GM12878 (cell line): ENCODE measurements at regions not wholly inside any gene's neighbourhood (a gene's known extent, or its start where the extent isn't known, plus 50 kb on each side); places are given as distances from the start of the nearest gene placed in this dataset.

Experiments
- ATAC-seq: fragments of 200-7000 bp; cut with Tn5 transposase; 3 replicates; pipeline ENCODE4 v1.9.1; 2020; ENCODE audit warnings: mild to moderate bottlenecking, moderate library complexity
- BruUV-seq: library from RNA; stranded (reverse); fragments of 400-500 nt; replicated peaks from 2 replicates; lab custom pipeline; 2021; lab: Mats Ljungman, UMichigan
- CTCF ChIA-PET: fragments of 300-600 bp; sonication (Branson Sonifier 250); formaldehyde crosslinking; extraction: SDS; loops from one replicate; lab custom pipeline; 2021; ENCODE audit warnings: inconsistent platforms; lab: Yijun Ruan, JAX
- POLR2A ChIA-PET: fragments of 350-600 bp; formaldehyde crosslinking; extraction: SDS; loops from one replicate; lab custom pipeline; 2021; ENCODE audit warnings: inconsistent platforms; lab: Charles Lee
- RAD21 ChIA-PET: fragments of 300-600 bp; sonication (Branson Sonifier 250); formaldehyde crosslinking; loops from one replicate; lab custom pipeline; 2023; ENCODE audit warnings: antibody characterized with exemption; ENCODE audit not compliant: unreplicated experiment; lab: Charles Lee
- SMC1A ChIA-PET: fragments of 300-600 bp; sonication (Branson Sonifier 250); formaldehyde crosslinking; loops from one replicate; lab custom pipeline; 2023; ENCODE audit not compliant: unreplicated experiment, uncharacterized antibody; lab: Charles Lee
- DNase-seq: peaks from one replicate; pipeline ENCODE4 v3.0.0-alpha.2; 2011; ENCODE audit warnings: low read depth, low spot score
- FAIRE-seq: peaks from 3 replicates; lab custom pipeline; 2011; peaks lifted over from hg19 to GRCh38; lab: Jason Lieb, UNC
- H2AFZ ChIP-seq: 2 replicates; pipeline ENCODE4 v1.6.0; 2011; ENCODE audit warnings: low read depth, low read length, control low read depth; ENCODE audit not compliant: control insufficient read depth
- H3K27ac ChIP-seq: 2 replicates; pipeline ENCODE4 v1.5.1; 2011; ENCODE audit warnings: control low read depth; ENCODE audit not compliant: control insufficient read depth, insufficient read depth
- H3K27me3 ChIP-seq, 2 experiments: replicated peaks in 1 of 2; 2 replicates each; pipeline versions ENCODE4 v1.6.0 to v1.6.1; 2011; ENCODE audit warnings: low read length in 1 of 2; ENCODE audit not compliant: control insufficient read depth in 2 of 2, insufficient read depth in 2 of 2
- H3K36me3 ChIP-seq, 2 experiments: 2 replicates each; pipeline ENCODE4 v1.5.1; 2011; ENCODE audit warnings: low read length in 1 of 2; ENCODE audit not compliant: control insufficient read depth in 2 of 2, insufficient read depth in 2 of 2
- H3K4me1 ChIP-seq: 2 replicates; pipeline ENCODE4 v1.6.1; 2011; ENCODE audit warnings: mild to moderate bottlenecking, low read length, moderate library complexity, mixed read lengths; ENCODE audit not compliant: control insufficient read depth, insufficient read depth
- H3K4me2 ChIP-seq: 2 replicates; pipeline ENCODE4 v1.6.0; 2011; ENCODE audit warnings: control low read depth; ENCODE audit not compliant: control insufficient read depth, insufficient read depth
- H3K4me3 ChIP-seq: fragments of 200-600 bp; sonication (generic); 2 replicates; pipeline ENCODE4 v1.5.1; 2016
- H3K79me2 ChIP-seq: 2 replicates; pipeline ENCODE4 v1.6.0; 2011; ENCODE audit warnings: low read length; ENCODE audit not compliant: control insufficient read depth, insufficient read depth
- H3K9ac ChIP-seq: 2 replicates; pipeline ENCODE4 v1.8.0; 2011; ENCODE audit warnings: low read length, control low read depth, mixed read lengths; ENCODE audit not compliant: control insufficient read depth, insufficient read depth
- H3K9me3 ChIP-seq: replicated peaks from 3 replicates; pipeline ENCODE4 v1.5.1; 2011; ENCODE audit warnings: mild to moderate bottlenecking, low read length; ENCODE audit not compliant: control insufficient read depth, insufficient read depth
- H4K20me1 ChIP-seq: 2 replicates; pipeline ENCODE4 v1.6.0; 2011; ENCODE audit not compliant: control insufficient read depth, insufficient read depth
- BCL11A ChIP-seq: IDR thresholded peaks from 2 replicates; pipeline ENCODE4 v1.6.1; 2011; ENCODE audit warnings: low read depth, low read length
- CHD4 ChIP-seq: fragments of 200-600 bp; sonication (generic); IDR thresholded peaks from 2 replicates; pipeline ENCODE4 v1.6.1; 2016; ENCODE audit warnings: mild to moderate bottlenecking
- IKZF1 ChIP-seq: fragments of 450-650 bp; conservative IDR thresholded peaks from 2 replicates; pipeline ENCODE4 v1.6.1; 2017; ENCODE audit warnings: antibody characterized with exemption, mild to moderate bottlenecking
- MTA3 ChIP-seq: IDR thresholded peaks from 2 replicates; pipeline ENCODE4 v1.6.1; 2012; ENCODE audit warnings: low read length, inconsistent platforms, borderline replicate concordance
- NR2C2 ChIP-seq: IDR thresholded peaks from 2 replicates; pipeline ENCODE4 v1.6.1; 2011; ENCODE audit warnings: borderline replicate concordance, low read depth; ENCODE audit not compliant: control insufficient read depth, insufficient read length
- PML ChIP-seq: IDR thresholded peaks from 2 replicates; pipeline ENCODE4 v1.6.1; 2012; ENCODE audit warnings: low read length, inconsistent platforms
- POLR2A ChIP-seq: IDR thresholded peaks from 2 replicates; pipeline ENCODE4 v1.6.1; 2011; ENCODE audit warnings: low read depth, mild to moderate bottlenecking, low read length
- SIN3A ChIP-seq: IDR thresholded peaks from 2 replicates; pipeline ENCODE4 v1.6.1; 2012; ENCODE audit warnings: low read depth, low read length, improper control_type of control experiment
- SP1 ChIP-seq: IDR thresholded peaks from one replicate; pipeline ENCODE4 v1.6.1; 2011; ENCODE audit warnings: low read depth, low read length
- TCF12 ChIP-seq: IDR thresholded peaks from 2 replicates; pipeline ENCODE4 v1.6.1; 2011; ENCODE audit warnings: low read depth, mild to moderate bottlenecking, low read length
- WGBS: methylation state at CpG from one replicate; pipeline ENCODE4 v1.1.6; 2016; ENCODE audit warnings: low lambda C conversion rate; ENCODE audit not compliant: insufficient replicate concordance, insufficient coverage; ENCODE audit errors: missing lambda C conversion rate; 5-methylcytosine and 5-hydroxymethylcytosine counted together
- in situ Hi-C: fragments of 300-500 bp; cut with MboI; formaldehyde crosslinking; loops from 9 replicates; pipeline ENCODE4 v1.14.3; 2018; ENCODE audit warnings: mixed read lengths
- intact Hi-C: fragments of 100-400 bp; cut with micrococcal nuclease; formaldehyde crosslinking; loops from one replicate; pipeline ENCODE4 v1.14.2; 2022; ENCODE audit not compliant: unreplicated experiment
- TF ChIP-seq, protein P1 (sequence below): fragments of 450-650 bp; IDR thresholded peaks from 2 replicates; pipeline ENCODE4 v1.6.1; 2017; ENCODE audit warnings: borderline replicate concordance

DNA sequence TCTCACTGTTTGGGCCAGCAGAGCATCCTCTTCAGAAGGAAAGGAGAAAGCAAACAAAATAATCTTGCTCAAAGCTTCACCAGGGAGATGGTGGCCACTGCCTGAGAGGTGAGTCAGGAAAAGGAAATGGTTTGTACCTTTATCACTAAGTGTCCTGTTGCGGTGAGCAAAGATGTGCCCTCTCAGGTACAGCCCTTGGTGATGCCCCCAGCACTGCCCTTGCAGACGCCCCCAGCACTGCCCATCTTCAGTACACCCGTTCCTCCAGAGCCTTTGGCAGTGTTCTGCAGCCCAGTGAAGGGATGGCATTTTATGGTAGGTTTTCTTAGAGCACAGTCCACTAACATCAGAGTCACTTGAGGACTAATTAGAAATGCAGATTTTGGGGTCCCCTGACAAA is 92.3 kb downstream of the ZNF621 start:
- POLR2A ChIA-PET: no interaction called here
- TF ChIP-seq BCL11A (no peak), CHD4 (no peak), TCF12 (no peak), NR2C2 (no peak), SP1 (no peak), IKZF1 (no peak), SIN3A (no peak), MTA3 (no peak), PML (no peak), POLR2A (no peak)
- TF ChIP-seq, protein P1, sequence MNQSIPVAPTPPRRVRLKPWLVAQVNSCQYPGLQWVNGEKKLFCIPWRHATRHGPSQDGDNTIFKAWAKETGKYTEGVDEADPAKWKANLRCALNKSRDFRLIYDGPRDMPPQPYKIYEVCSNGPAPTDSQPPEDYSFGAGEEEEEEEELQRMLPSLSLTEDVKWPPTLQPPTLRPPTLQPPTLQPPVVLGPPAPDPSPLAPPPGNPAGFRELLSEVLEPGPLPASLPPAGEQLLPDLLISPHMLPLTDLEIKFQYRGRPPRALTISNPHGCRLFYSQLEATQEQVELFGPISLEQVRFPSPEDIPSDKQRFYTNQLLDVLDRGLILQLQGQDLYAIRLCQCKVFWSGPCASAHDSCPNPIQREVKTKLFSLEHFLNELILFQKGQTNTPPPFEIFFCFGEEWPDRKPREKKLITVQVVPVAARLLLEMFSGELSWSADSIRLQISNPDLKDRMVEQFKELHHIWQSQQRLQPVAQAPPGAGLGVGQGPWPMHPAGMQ: no peak
- TF ChIP-seq, all 136 proteins: peak for 0
- Histone ChIP-seq H3K36me3 (no peaks in the 10 kb centered on the region), H3K4me3 (no peak overlapping the region), H3K4me2 (no peak overlapping the region), H3K27ac (no peak overlapping the region), H2AFZ (no peak overlapping the region), H3K4me1 (no peaks in the 10 kb centered on the region), H3K9ac (no peak overlapping the region), H3K79me2 (no peaks in the 10 kb centered on the region), H3K27me3 (peaks cover 0 to 5% of the 10 kb centered on the region in 2 experiments; a peak in 3 of 4 replicates), H3K9me3 (no peaks in the 10 kb centered on the region), H4K20me1 (no peaks in the 10 kb centered on the region)
- WGBS: 22% methylated on average over 3 of the region's 3 CpGs
- ATAC-seq: no peak
- no peak for DNase-seq
- intact Hi-C loops: no loop called here
- CTCF ChIA-PET: no interaction called here
- SMC1A ChIA-PET: no interaction called here
- in situ Hi-C loops: no loop called here
- FAIRE-seq: no peak
- no TSS peak for BruUV-seq
- RAD21 ChIA-PET: no interaction called here
